ENCODE measurements at regions not wholly inside any gene's neighbourhood (a gene's known extent, or its start where the extent isn't known, plus 50 kb on each side); places are given as distances from the start of the nearest gene placed in this dataset.
"Not testable (repeated sequence)": the region's sequence is repeated elsewhere in the genome, so short reads cannot be mapped to it uniquely, and the experiment has no call there.

DNA sequence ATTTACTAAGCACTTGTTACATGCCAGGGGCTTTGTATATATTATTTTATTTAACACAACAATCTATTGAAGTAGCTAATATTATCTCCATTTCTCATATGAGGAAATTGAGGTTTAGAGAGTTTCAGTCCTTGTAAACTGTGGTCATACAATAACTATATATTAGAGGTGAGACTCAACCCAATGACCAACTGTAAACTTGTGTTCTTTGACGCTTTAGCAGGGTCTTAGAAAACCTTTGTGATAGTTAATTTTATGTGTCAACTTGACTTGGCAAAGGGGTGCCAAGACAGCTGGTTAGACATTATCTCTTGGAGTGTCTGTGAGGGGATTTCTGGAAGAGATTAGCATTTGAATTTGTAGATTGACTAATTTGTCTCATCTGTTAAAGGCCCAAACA, 252.4 kb upstream of the B3GALT2 start:
- DNase-seq (ENCODE audit: low spot score), result no peak

DNA sequence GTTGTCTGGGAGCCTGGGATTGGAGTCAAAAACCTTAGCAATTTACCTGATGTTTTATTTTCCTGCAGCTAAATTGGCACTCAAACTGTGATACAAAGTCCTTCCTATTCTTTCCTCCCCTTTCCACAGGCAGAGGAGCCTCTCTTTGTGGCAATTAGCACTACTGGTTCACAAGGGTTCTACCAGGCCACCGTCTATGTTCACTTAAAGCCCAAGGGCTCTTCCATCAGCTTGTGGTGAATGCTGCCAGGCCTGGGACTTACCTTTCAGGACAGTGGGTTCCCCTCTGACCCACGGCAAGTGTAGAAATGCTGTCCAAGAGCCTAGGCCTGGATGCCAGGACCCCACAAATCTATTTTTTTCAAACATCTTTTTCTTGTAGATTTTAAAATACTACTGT, 251.9 kb upstream of the B3GALT2 start:
- DNase-seq (ENCODE audit: low spot score), result no peak

DNA sequence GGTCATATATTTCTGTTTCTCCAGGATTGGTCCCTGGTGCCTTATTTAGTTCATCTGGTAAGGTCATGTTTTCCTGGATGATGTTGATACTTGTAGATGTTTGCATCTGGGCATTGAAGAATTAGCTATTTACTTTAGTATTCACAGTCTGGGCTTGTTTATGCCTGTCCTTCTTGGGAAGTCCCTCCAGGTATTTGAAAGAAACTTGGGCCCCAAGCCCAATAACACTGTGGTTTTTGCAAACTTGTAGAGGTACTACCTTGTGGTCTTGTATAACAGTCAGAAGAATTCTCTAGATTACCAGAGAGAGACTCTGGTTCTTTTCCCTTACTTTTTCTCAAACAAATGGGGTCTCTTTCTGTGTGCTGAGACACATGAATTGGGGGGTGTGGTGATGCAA, 251.4 kb upstream of the B3GALT2 start:
- no peak for DNase-seq (ENCODE audit: low spot score)

DNA sequence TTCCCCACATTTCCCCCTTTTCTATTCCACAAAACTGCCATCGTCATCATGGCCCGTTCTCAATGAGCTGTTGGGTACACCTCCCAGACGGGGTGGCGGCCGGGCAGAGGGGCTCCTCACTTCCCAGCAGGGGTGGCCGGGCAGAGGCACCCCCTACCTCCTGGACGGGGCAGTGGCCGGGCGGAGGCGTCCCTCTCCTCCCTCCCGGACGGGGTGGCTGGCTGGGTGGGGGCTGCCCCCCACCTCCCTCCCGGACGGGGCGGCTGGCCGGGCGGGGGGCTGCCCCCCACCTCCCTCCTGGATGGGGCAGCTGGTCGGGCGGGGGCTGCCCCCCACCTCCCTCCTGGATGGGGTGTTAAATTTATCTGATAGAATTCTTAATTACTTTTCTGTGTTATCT, 250.9 kb upstream of the B3GALT2 start:
- DNase-seq (ENCODE audit: low spot score), result not testable (repeated sequence)

GRCh38 chr1:193435781-193436180, 249.4 kb upstream of the B3GALT2 start:
- DNase-seq (ENCODE audit: low spot score), result no peak

DNA sequence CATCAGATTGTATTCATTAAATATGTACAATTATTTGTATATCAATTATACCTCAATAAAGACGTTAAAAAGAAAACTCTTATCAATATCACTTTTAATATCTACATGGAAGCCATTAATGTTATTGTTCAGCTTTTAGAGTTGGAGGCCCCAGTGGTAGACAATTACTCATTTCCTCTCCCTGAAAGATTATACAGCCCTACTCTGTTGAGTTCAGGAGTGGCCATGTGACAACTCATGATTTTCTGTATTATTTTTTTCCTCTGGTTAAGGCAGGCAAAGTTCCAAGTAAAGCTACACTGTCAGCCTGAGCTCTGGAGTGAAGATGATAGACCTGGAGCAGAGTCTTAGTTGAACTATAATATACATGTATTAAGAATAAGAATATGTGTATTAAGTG, 247.9 kb upstream of the B3GALT2 start:
- DNase-seq (ENCODE audit: low spot score), result no peak

- no peak for DNase-seq (ENCODE audit: low spot score)
These were observed 247.2 kb upstream of the B3GALT2 start for GRCh38 chr1:193433599-193433998.

- no peak for DNase-seq (ENCODE audit: low spot score)
These were observed 246.7 kb upstream of the B3GALT2 start for GRCh38 chr1:193432979-193433587.

DNA sequence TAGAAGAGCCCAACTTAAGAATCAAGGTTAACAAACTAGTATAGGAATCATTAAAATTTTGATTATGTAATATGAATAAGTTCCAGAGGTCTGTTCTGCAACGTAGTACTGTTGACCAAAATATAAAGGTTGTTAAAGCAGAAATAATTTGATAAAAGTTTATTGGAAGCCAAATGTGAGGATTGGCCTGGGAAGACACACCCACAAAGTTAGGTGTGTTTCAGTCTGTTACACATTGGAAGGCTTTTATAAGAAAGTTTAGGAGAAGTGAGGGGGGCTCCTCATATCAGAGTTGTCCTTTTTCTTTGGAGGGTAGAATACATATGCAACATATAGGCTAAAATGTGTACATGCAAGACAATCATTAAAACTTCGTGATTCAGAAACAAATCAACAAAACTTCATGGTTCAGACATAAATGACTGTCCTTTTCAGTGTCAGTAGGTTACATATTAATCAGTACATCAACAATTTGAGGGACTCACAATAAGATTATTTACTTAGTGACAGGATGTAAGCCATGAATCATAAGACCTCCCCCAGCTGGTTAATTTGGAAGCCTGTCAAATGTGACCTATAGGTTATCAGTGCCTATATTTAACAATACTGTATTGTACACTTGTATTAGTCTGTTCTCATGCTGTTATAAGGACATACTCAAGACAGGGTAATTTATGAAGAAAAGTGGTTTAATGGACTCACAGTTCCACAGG, 245.0 kb upstream of the B3GALT2 start:
- DNase-seq (ENCODE audit: low spot score), result no peak

DNA sequence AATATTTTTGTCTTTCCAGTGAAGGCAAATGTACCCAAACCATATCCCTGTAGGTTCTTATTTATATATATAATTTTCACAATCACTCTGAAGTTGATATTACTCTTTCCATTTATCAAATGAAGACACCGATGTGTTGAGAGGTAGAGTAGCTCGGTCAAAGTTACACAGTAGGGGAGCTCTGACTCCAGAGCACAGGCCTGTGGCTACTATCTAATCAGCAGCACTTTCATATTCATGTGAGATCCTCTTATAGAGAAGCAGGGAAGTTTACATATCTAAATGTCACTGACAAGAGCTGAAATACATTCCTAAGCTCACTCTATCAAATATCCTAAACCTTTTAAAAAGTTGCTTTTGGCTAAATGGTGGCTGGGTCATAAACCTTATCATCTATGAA, 241.1 kb upstream of the B3GALT2 start:
- no peak for DNase-seq (ENCODE audit: low spot score)

GRCh38 chr1:193426061-193426460, 239.6 kb upstream of the B3GALT2 start:
- DNase-seq (ENCODE audit: low spot score), result no peak

- DNase-seq (ENCODE audit: low spot score), result no peak
These were observed 235.1 kb upstream of the B3GALT2 start for GRCh38 chr1:193421487-193421886.

DNA sequence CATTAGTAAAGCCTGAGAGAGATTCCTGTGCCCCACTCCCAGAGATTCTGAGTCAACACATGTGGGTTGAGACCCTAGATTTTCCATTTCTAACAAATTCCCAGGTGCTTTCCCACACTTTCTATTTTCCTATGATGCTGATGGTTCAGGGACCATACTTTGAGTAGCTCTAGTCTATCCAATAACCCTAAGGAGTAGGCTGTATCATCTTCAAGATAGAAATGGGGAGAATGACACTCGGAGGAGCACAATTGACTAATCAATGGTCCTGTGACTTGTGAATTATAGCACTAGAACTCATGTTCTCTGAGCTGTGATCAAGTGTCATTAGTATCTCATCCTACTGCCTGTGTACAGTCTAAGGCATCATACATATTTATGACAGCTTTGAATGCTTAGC, 232.9 kb upstream of the B3GALT2 start:
- no peak for DNase-seq (ENCODE audit: low spot score)

DNA sequence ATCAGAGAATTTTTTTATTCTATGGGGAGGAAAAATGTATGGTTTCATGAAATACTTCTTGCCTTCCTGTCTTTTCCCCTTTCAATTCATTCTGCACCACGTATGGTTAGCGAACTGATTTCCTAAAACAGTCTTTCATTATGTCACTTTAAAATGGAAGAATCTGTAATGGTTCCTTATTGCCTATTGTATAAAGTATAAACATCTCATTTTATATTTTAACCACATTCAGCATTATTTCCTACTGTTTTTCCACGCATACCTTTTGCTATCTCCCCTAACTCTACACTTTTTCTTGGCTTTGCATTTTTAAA, 232.3 kb upstream of the B3GALT2 start:
- no peak for DNase-seq (ENCODE audit: low spot score)

DNA sequence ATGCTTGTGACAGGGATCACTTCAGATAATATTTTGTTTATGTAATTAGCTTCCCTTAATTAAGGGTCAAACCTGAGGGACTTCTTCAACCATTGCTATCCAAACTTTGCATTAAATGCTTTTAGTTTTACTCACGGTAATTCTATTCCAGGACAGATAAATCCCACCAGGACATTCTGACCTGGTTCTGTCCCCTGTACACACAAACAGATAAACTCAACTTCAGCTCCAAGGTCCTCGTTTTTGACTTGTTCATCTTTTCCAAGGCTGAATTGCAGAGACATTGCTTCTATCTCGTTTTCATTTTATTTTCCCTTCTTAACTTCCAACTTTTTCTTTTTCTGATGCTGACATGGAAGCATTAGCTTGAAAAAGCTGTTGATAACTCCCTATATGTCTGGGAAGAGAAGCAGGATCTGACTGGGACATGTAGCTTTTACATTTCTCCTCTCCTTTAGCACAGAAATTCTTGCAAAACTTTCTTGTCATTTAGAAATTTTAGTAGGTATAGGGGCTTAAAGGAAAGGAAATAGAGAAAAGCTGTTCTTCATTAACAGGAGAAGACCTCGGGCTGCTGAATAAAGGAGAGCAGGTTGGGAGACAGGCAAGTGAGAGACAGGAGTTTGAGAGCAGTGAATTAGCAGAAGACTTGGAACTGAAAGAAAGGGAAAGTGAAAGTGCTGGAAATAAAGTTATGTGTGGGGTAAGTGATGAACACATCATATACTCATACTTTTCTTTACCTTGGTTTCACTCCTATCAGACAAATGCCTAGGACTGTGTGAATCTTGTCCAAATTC, 231.7 kb upstream of the B3GALT2 start:
- no peak for DNase-seq (ENCODE audit: low spot score)

DNA sequence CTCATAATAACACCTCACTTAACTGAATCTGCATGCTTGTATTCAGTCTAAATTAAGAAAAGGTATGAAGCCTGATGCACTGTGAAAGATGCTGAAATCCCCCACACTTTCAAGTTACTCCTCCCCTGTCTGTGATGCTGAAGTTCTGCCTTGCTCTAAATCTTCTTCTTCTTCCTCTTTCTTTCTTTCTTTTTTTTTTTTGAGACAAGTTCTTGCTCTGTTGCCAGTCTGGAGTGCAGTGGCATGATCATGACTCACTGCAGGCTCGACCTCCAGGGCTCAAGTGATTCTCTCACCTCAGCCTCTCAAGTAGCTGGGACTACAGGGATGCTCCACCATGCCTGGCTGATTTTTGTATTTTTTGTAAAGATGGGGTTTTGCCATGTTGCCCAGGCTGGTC, 231.0 kb upstream of the B3GALT2 start:
- DNase-seq (ENCODE audit: low spot score), result no peak

DNA sequence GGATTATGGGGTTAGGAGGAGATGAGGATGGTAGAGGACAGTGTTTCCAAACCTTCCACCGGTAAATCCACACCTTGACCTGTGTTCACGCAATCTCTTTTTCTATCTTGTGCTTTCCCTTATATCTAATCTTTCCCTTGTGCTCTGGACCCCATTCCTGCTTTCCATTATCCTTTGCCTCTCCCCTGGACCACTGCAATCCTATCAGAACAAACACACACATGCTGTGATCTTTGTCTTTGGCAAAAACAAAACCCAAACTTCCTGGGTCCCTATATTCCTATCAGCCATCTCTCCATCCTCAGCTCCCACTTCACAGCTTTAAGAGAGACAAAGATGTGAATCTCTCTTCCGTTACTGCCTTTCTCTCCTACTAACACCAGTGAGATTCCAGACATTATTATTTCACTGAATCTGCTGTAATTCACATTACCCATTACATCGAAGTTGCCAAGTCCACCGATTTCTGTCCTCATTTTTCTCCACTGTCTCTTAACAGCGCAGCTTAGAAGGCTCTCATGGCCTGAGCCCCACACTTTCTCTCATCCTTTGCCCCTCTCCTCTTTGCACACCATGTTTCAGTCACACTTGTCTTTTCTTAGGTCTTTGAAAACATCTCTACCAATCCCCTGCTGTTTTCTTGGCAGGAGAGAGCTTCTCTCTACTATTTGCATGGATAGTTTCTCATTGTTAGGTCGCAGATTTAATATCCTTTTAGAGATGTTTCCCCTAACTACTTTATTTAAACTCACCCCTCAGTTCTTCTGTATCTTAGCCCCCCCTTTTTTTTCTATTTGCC, 230.0 kb upstream of the B3GALT2 start:
- no peak for DNase-seq (ENCODE audit: low spot score)

DNA sequence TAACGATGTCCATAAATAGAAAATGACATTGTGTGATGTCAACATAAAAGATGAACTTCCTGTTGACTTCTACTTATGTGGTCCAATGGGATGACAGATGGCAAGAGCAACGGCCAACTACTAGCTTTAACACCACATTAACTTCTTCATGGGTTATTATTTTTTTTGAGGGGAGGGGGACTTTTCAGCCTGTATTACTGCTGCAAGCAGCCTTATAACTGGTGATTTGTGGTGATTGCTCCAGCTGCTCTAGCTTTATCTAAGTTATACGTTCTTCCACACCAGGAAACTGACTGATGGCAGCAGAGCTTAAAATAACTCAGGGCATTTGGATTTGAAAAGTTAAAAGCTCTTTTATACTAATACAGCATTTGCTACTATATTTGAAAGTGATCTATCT, 228.8 kb upstream of the B3GALT2 start:
- DNase-seq (ENCODE audit: low spot score), result no peak

- DNase-seq (ENCODE audit: low spot score), result no peak
These were observed 227.0 kb upstream of the B3GALT2 start for GRCh38 chr1:193413376-193413775.

DNA sequence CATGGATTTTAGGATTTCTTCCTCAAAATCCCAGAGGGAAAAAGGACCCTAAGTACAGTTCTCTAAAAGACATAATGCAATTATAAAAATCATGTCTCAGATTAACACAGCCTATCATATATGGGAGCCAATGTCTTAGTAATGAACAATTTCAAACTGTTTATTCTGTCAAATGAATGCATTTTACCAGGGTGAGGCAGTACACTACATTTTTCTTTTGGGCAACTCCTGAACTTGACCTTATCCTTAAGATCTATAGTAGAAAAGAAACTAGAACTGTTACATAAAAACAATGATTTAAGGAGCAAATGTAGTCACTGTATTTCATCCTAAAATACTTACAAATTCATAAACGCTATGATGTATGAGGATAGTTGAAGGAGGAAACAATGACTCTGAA, 226.3 kb upstream of the B3GALT2 start:
- DNase-seq (ENCODE audit: low spot score), result no peak

DNA sequence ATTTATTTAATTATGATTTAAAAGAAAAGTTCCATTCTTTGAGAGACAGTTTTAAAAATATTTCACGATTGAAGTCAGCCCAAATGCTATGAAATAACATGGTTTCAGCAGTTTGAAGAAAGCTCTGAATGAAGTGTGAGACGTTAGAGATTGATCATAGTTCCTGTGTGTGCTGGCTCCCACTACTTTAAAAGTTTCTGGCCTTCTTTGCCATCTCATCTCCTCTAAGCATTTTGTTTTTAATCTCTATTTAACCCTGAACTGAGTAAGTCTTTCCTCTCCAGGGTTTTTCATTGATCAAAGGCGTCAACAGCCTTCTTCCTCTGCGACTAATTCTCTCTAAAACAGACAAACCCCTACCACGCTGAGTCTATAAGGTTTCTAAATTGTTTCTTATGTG, 225.3 kb upstream of the B3GALT2 start:
- DNase-seq (ENCODE audit: low spot score), result no peak

- no peak for DNase-seq (ENCODE audit: low spot score)
These were observed 224.8 kb upstream of the B3GALT2 start for GRCh38 chr1:193411215-193411614.

All from left forelimb (tissue), 1 donor.